MG63 (cell line): ENCODE measurements at regions not wholly inside any gene's neighbourhood (a gene's known extent, or its start where the extent isn't known, plus 50 kb on each side); places are given as distances from the start of the nearest gene placed in this dataset.
A peak's percentile ranks its signal among the peaks of the same experiment; 100 is the strongest.

Experiments
- DNase-seq: peaks from one replicate; pipeline ENCODE4 v3.0.0-alpha.2; 2020
- H3K27me3 ChIP-seq: fragments of 250-450 bp; sonication (Bioruptor Pico); 2 replicates; pipeline ENCODE4 v1.5.1; 2020; ENCODE audit warnings: mild to moderate bottlenecking, moderate library complexity
- H3K36me3 ChIP-seq: fragments of 250-450 bp; sonication (Bioruptor Pico); 2 replicates; pipeline ENCODE4 v1.5.1; 2020; ENCODE audit warnings: mild to moderate bottlenecking, moderate library complexity
- H3K4me3 ChIP-seq: fragments of 250-450 bp; sonication (Bioruptor Pico); 2 replicates; pipeline ENCODE4 v1.5.1; 2020; ENCODE audit warnings: mild to moderate bottlenecking, moderate library complexity
- H3K9me3 ChIP-seq: fragments of 250-450 bp; sonication (Bioruptor Pico); 2 replicates; pipeline ENCODE4 v1.5.1; 2020; ENCODE audit warnings: mild to moderate bottlenecking, moderate library complexity

DNA sequence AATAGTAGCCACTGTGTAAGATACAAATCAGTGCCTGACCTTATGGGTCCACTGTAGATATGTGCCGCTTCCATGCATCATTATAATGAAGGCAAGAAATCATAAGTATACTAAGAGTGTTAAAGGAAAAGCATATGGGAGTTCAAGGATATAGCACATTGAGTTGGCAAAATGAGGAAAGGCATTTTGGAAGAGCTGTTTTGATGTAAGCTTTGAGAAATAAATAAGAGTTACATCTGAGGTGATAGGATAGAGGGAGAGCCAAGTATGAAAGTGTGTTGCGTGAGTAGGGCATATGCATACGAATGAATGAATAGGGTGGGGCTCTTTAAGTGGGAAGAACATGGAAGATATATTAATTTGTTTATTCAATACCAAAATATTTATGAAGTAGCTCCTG, 101.0 kb upstream of the DMAC1 start:
- Histone ChIP-seq H3K9me3 (no peaks in the 10 kb centered on the region), H3K27me3 (no peaks in the 10 kb centered on the region), H3K4me3 (no peak overlapping the region), H3K36me3 (no peaks in the 10 kb centered on the region)
- no peak for DNase-seq

DNA sequence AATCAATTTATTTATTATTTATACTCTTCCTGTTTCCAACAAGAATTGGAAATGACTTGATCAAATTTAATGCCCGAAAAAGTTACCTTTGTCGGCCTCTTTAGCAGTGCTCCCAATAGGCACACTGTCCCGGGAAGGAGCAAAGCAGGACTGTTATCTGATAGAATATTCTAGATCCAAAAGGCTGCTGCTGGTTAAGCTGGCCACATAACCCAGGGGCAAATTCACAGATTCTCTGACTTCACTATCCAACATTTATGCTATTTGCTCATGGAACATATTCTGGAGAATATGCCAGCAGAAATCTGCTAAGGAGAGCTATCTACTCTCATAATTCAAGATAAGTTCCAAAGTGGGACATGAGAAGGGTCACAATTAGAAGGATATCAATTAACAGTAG, 100.2 kb upstream of the DMAC1 start:
- no peak for DNase-seq
- H3K9me3 ChIP-seq: no peaks in the 10 kb centered on the region
- H3K4me3 ChIP-seq: no peak overlapping the region
- no peaks in the 10 kb centered on the region for H3K27me3 ChIP-seq
- no peaks in the 10 kb centered on the region for H3K36me3 ChIP-seq

DNA sequence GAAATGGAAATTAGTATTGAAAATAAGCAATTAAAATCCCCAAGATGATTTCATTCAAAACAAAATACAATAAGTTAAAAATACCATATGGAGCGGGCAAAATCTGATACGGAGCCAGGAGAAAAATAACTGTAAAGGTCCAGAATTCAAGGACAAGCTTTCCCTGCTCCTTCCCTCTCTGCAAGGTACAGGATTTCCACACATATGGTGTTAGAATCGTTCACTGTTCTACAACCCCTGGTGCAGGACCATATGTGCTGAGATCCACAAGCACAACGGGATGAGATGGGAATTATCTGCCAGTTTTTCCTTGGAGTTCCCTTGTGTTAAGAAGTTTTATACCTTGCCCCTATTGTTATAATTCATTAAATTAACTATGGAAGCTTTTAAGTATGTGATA, 94.7 kb upstream of the DMAC1 start:
- H3K4me3 ChIP-seq: no peak overlapping the region
- H3K27me3 ChIP-seq: no peaks in the 10 kb centered on the region
- H3K36me3 ChIP-seq: no peaks in the 10 kb centered on the region
- H3K9me3 ChIP-seq: no peaks in the 10 kb centered on the region
- DNase-seq: no peak

DNA sequence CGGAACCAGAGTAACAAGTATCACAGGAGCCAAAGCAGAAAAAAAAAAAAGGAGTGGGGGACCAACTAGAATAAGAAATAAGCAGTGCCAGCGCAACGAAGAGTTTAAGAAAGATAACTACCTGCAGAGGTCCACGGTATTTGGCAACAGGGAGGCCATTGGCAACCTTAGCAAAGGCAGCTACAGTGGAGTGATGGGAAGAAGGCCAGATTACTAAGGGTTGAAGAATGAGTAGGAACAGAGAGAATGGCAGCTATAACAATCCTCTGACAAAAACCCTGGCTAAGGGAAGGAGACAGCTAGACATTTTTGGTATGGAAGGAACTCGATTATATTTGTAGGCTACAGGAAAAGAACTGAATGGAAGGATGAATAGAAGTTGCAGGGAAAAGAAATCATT, 93.4 kb upstream of the DMAC1 start:
- Histone ChIP-seq H3K36me3 (no peaks in the 10 kb centered on the region), H3K27me3 (no peaks in the 10 kb centered on the region), H3K9me3 (no peaks in the 10 kb centered on the region), H3K4me3 (no peak overlapping the region)
- DNase-seq: no peak

DNA sequence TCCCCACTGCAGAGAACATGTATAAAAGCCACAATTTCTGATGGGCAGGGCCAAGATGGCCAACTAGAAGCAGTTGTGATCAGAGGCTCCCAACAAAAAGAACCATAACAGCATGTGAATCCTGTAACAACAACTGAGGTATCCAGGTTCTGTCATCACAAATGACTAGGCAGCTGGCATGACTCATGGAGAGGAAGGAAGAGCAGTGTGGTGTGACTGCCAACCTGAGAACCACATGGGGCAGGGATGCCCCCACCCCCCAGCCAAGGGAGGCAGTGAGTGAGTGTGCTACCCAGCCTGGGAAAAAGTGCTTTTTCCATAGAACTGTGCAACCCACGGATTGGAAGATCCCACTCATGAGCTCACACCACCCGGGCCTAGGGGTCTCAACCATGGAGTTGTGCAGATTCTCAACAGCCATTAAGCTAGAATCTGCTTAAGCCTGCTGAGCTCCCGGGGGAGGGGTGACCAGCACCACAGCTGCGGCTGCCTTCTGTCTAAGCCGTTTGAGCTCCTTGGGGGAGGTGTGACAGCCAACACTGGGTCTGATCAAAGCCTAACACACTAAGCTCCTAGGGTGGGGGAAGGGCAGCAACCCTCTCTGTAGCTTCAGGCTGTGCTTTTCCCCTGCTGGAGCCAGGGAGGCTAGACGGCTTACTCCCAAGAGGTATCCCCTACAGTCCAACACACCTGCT, 80.1 kb upstream of the DMAC1 start:
- no peaks in the 10 kb centered on the region for H3K36me3 ChIP-seq
- no peak overlapping the region for H3K4me3 ChIP-seq
- DNase-seq: peak; percentile 1
- no peaks in the 10 kb centered on the region for H3K9me3 ChIP-seq
- no peaks in the 10 kb centered on the region for H3K27me3 ChIP-seq

DNA sequence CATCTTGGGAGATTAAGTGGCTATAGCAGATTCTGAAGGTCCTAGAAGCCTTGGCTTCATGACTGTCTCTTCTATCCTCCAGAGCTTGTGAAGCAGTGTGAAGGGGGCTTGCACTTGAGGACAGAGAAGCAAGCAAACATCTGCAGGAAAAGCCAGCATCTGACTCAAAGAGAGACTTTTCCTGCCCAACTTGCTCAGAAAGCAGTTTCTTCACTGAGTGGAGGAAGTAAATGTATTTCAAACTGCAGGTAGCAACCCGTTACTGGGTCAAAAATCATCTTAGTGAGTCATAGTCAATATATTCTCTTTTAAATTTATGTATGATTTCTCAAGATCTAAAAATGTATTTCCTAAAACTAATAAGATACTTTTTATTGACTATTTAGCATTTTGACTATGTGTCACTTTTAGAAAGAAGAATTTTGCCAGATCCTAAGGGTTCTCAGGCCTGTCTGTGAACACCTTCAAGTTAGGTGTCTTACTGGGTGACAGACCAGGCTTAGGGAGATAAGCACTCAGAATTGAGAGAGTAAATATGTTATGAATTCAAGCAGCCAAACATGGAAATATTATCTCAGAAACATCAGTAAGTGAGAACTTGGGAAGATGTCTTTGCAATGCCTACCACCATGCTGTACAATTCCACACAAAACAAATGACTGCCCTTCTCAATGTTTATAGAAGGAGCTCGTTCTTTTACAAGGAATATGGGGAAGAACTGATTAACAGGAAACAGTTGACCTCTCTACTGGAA, 72.6 kb upstream of the DMAC1 start:
- no peak for DNase-seq
- no peak overlapping the region for H3K4me3 ChIP-seq
- H3K27me3 ChIP-seq: no peaks in the 10 kb centered on the region
- H3K9me3 ChIP-seq: no peaks in the 10 kb centered on the region
- H3K36me3 ChIP-seq: no peaks in the 10 kb centered on the region

DNA sequence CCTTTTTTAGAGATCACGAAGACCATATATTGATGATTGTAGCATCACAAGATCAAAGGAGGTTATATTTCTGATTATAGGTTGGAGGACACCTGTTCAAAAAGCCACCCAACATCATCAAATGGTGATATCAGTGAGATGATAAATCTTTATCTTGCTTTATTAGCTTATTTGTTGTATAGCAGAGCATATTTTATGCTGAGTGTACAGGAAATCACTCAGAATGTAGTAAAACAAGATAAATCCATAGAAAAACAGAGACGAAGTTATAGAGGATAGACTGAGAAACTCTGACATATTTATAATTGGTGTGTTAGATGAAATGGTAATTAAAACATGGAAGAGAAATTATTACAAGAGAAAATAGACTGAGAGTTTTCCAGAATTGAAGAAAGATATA, 69.8 kb upstream of the DMAC1 start:
- no peaks in the 10 kb centered on the region for H3K9me3 ChIP-seq
- H3K27me3 ChIP-seq: no peaks in the 10 kb centered on the region
- DNase-seq: no peak
- H3K4me3 ChIP-seq: no peak overlapping the region
- no peaks in the 10 kb centered on the region for H3K36me3 ChIP-seq

DNA sequence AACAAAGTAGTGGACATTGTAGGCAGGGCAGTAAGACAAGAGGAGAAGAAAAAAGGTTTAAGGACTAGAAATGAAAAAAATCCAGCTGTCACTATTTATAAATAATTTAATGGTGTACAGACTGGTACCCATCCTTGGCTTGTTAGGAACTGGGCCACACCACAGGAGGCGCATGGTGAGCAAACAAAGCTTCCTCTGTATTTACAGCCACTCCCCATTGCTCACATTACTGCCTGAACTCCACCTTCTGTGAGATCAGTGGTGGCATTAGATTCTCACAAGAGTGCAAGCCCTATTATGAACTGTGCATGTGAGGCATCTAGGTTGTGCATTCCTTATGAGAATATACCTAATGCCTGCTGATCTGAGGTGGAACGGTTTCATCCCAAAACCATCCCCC, 62.6 kb upstream of the DMAC1 start:
- H3K27me3 ChIP-seq: no peaks in the 10 kb centered on the region
- no peak overlapping the region for H3K4me3 ChIP-seq
- no peak for DNase-seq
- H3K9me3 ChIP-seq: no peaks in the 10 kb centered on the region
- no peaks in the 10 kb centered on the region for H3K36me3 ChIP-seq

DNA sequence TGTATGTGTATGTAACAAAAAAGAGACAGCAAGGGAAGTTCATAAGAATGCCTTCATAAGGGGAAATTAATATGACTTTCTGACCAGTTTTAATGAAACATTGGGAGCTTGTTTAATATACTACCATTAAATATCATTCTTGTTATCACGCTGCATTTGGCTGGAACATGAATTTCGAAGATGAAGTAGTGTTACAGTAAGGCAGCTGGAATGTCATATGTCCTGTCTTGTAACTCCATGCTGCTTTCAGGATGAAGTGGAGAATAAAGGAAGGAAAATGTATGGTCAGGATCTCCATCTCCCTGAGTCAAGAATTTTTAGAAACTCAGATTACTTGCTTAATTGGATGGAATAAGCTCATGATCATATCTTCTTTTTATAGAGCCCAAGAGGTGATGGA, 61.5 kb upstream of the DMAC1 start:
- Histone ChIP-seq H3K36me3 (no peaks in the 10 kb centered on the region), H3K4me3 (no peak overlapping the region), H3K27me3 (no peaks in the 10 kb centered on the region), H3K9me3 (no peaks in the 10 kb centered on the region)
- DNase-seq: no peak

DNA sequence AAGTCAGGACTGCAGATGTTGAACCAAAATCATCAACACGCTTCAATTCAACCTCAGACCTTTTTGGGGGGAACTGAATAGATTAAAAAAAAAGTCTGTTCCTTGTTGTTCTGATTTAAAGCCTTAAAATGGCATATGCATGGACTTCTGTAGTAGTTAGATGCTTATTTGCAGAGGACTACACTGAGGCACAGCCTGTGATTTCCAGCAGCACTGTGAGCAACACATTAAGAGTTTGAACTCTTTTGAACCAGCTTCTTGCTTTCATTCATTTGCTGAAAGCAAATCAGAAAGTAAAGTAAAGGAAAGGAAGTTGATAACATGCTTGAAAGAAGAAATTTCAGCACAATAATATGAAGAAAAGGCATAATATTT, 60.7 kb upstream of the DMAC1 start:
- H3K4me3 ChIP-seq: no peak overlapping the region
- no peak for DNase-seq
- no peaks in the 10 kb centered on the region for H3K36me3 ChIP-seq
- H3K27me3 ChIP-seq: no peaks in the 10 kb centered on the region
- no peaks in the 10 kb centered on the region for H3K9me3 ChIP-seq

DNA sequence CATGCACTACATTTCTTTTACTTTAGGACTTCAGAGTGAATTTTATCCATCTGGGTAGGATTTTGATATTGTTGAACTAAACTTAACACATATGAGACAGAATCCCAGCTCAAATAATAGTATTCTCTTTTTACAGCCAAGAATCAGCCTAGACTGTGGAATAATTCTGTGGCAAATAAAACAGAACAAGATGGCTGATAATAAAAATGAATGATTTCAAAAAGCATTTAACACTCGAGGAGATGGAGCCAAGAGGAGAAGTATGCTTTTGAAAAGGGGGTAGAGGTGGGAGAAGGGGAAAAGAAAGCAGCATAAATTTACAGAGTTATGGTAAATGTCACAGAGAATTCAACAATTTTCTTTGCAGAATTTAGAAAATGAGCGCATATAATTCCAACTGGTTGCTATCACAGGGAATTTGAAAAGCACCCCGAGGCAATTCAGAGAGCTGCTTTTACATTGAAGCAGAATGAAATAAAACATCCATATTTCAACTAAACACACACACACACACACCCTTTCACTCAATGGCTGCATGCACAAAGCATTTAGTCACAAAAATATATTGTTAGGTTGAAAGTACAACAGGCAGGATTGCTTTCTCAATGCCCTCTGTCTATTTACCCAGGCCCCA, 60.2 kb upstream of the DMAC1 start:
- Histone ChIP-seq H3K36me3 (no peaks in the 10 kb centered on the region), H3K9me3 (no peaks in the 10 kb centered on the region), H3K27me3 (no peaks in the 10 kb centered on the region), H3K4me3 (no peak overlapping the region)
- DNase-seq: no peak

DNA sequence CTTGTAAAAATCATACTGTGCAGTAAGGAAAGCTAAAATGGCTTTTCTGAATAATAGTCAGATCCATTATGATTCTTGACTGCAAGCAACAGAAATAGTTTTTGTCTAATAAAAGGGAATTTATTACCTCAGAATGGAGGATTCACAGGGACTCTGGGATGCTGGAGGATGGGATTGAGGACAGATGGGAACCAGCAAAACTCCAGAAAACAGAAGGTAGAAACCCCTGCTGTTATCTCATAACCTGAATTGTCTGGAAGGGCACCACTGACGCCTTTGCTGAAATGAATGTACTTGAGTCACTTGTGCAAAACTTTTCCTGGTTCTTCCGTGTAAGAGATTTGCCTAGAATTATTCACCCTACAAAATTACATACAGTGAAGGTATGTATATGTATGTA, 58.6 kb upstream of the DMAC1 start:
- no peak for DNase-seq
- Histone ChIP-seq H3K27me3 (no peaks in the 10 kb centered on the region), H3K36me3 (no peaks in the 10 kb centered on the region), H3K9me3 (no peaks in the 10 kb centered on the region), H3K4me3 (no peak overlapping the region)

DNA sequence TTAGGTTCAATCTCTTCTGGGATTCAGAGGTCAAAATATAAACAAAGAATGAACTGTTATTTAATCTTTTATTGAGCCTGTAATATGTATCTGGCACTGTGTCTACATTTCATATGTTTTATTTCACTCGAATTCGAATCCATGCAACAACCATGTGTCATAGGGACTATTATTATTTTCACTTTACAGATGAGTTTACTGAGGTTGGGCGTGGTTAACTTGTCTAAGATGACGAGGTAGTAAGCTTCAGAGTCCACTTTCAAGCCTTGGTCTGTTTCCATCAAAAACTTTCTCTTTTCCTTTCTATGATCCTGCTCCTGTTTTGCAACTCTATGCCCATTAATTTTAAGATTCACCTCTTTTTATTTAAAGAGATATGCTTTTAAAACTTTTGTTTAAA, 55.2 kb upstream of the DMAC1 start:
- Histone ChIP-seq H3K36me3 (no peaks in the 10 kb centered on the region), H3K4me3 (no peak overlapping the region)
- no peak for DNase-seq

More for the DNA sequence above, 55.2 kb upstream of the DMAC1 start:
- no peaks in the 10 kb centered on the region for H3K9me3 ChIP-seq
- no peaks in the 10 kb centered on the region for H3K27me3 ChIP-seq
